C4-2B (cell line): ENCODE measurements at regions not wholly inside any gene's neighbourhood (a gene's known extent, or its start where the extent isn't known, plus 50 kb on each side); places are given as distances from the start of the nearest gene placed in this dataset.

Experiments used
- H3K27ac ChIP-seq: fragments of 450-650 bp; 2 replicates; pipeline ENCODE4 v1.5.1; 2017
- ZFX ChIP-seq: fragments of 450-650 bp; IDR thresholded peaks from 2 replicates; pipeline ENCODE4 v1.6.1; 2017
- TF ChIP-seq, protein P1 (sequence below): fragments of 450-650 bp; conservative IDR thresholded peaks from 2 replicates; pipeline ENCODE4 v1.5.1; 2017; ENCODE audit warnings: mild to moderate bottlenecking

DNA sequence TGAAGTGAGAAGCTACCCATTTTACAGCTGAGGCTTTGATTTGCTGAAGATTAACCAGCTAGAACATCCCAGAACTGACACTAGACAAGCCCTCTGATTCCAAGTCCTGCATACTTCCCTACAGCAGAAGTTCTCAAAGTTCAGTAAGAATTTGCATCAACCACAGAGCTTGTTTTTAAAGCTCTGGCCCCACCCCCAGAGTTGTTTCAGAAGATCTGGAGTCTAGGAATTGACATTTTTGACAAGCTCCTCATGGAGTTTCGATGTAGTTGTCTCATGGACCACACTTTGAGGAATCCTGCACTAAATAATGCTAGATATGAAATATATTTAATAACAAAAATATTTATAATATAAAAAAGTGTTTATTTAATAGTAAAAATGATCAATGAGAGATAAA lies 120.3 kb upstream of the ADAMTS18 start:
- H3K27ac ChIP-seq: no peak overlapping the region
- TF ChIP-seq, protein P1, sequence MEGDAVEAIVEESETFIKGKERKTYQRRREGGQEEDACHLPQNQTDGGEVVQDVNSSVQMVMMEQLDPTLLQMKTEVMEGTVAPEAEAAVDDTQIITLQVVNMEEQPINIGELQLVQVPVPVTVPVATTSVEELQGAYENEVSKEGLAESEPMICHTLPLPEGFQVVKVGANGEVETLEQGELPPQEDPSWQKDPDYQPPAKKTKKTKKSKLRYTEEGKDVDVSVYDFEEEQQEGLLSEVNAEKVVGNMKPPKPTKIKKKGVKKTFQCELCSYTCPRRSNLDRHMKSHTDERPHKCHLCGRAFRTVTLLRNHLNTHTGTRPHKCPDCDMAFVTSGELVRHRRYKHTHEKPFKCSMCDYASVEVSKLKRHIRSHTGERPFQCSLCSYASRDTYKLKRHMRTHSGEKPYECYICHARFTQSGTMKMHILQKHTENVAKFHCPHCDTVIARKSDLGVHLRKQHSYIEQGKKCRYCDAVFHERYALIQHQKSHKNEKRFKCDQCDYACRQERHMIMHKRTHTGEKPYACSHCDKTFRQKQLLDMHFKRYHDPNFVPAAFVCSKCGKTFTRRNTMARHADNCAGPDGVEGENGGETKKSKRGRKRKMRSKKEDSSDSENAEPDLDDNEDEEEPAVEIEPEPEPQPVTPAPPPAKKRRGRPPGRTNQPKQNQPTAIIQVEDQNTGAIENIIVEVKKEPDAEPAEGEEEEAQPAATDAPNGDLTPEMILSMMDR: no peak
- TF ChIP-seq ZFX: no peak

DNA sequence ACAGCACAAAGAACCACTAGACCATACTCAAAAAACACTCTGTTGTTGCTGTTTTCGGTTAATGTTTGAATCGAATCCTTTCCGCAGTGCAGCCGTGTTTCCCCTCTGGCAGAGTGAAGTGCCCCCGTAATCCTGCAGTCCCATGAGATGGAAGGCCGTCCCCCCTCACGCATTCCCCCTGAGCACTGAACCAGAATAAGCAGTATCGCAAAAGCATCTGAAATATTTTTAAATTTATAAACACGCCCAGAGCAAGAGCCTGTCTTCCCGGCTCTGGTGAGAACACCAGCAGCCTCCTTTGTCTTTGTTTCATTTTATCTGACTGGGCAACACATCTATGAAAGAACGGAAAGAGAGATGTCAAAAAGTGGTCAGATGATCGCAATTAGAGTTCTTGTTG lies 121.0 kb upstream of the ADAMTS18 start:
- H3K27ac ChIP-seq: no peak overlapping the region
- no peak for TF ChIP-seq ZFX
- TF ChIP-seq, protein P1: no peak

DNA sequence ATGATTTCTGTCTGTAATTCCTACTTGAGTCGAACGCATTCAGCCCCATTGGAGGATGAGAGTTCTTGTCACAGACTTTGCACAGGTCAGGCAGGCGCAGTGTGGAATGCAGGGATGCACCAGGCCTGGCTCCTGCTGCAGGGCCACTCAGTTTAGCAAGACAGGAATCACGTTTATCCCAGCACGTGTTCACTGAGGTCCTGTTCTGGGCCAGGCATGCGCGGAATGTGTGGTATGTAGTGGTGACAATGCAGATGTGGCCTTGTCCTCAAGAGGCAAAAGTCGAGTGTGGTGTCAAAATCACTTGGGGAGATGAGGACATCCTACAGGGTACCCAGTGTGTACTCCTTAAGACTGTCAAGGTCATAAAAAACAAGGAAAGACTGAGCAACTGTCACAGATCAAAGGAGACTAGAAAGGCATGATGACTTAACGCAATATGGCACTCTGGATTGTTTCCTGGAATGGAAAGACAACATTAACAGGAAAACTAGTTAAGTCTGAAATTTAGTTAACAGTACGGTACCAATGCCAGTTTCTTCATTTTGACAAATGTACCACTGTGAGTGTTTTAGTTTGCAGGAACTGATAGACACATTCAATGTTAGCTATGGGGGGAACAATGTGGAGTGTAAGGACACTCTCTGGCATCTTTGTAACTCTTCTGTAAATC lies 121.5 kb upstream of the ADAMTS18 start:
- TF ChIP-seq, protein P1: no peak
- no peak for TF ChIP-seq ZFX
- no peak overlapping the region for H3K27ac ChIP-seq

DNA sequence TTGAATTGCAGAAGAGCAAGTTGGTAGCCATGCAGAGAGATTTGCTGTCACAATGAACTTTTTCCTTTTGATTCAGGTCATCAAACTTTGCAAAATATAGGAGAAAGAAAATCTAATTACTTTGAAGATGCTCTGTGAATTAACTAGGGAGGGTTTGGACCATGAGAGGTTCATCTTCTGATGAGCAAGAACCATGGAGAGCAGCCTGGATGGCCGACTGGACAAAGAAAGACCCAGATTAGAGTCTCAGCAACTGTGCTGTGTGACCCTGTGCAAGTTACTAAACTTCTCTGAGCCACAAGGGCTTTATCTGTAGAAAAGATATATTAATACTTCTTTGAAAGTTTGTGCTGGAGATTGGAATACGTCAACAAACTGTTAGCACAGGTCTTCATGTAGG lies 122.6 kb upstream of the ADAMTS18 start:
- TF ChIP-seq, protein P1: no peak
- no peak for TF ChIP-seq ZFX
- no peak overlapping the region for H3K27ac ChIP-seq

DNA sequence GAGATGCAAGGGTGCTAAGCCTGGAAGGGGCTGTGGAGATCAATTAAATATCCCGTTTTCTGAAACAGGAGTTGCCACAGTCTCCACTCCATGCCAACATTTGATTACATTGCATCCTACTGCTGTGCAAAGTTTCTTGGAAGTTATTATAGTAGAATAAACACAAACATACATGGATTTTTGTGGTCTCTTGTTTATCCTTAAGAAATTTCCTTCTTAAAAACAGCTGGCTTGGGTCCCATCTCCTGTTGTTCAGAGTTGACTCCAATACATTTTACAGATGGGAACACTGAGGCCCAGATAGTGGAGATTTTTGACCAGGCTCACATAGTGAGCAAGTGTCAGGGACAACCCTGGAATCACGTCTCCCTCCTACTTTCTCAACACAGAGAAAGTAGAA lies 124.0 kb upstream of the ADAMTS18 start:
- no peak overlapping the region for H3K27ac ChIP-seq
- TF ChIP-seq ZFX: no peak
- TF ChIP-seq, protein P1: no peak

DNA sequence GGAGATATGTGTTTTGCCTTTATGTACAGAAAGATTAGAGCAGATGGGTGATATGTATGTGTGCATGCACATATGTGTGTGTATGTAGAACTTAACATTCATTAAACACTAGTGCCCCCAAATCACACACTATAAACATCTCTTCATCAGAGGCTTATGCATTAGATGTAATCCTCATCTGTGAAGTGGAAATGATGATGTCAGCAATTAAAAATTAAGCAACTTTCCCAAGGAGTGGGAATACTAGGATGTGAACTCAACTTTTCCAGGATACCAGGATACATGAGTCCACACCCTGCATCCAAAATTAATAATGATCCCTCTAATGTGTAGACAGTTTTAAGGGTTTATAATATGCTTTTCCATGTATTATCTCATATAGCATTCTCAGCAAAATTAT lies 127.7 kb upstream of the ADAMTS18 start:
- TF ChIP-seq, protein P1: no peak
- no peak for TF ChIP-seq ZFX
- no peak overlapping the region for H3K27ac ChIP-seq

DNA sequence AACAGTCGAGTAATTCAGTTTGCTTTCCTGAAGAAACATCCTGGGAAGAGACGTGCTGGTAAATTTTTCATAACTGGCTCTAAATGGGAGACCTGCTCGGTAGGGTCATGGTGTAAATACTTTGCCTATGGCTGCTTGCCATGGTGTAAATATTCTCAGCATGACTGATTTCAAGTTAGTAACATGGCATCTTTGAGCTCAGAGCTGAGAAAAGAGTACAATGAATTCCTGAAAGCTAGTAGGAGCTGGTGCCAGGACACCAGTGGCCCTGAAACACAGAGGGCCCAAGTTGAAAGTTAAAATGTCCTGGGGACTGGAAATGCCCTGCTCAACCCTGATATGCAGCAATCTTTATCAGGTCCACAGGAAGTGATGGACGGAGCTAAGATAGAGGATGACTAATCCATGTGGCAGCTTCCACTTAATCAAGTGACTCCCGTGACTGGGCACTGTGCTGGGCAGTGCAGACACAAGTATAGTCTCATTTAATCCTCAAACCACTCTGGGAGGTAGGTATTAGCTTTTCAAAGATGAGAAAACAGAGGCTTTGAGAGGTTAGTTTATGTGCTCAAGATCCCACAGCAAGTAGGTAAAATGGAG lies 130.1 kb upstream of the ADAMTS18 start:
- H3K27ac ChIP-seq: no peak overlapping the region
- no peak for TF ChIP-seq ZFX
- TF ChIP-seq, protein P1: no peak
